ENCODE measurements at regions not wholly inside any gene's neighbourhood (a gene's known extent, or its start where the extent isn't known, plus 50 kb on each side); places are given as distances from the start of the nearest gene placed in this dataset.

- H3K27me3 Mint-ChIP-seq, result no peaks in the 10 kb centered on the region
- TF ChIP-seq CTCF (IDR thresholded peaks at IDR 0.05; ENCODE audit: unreplicated experiment), result no peak
Measured at GRCh38 chr9:118223111-118223510, 518.9 kb downstream of the TLR4 start.

GRCh38 chr9:118230329-118230728 is 526.1 kb downstream of the TLR4 start:
- no peak for DNase-seq (ENCODE audit: low spot score, unreplicated experiment)
- H3K9me3 Mint-ChIP-seq (ENCODE audit: low read depth), result no peaks in the 10 kb centered on the region
- no peak overlapping the region for H3K27ac Mint-ChIP-seq
- H3K27me3 Mint-ChIP-seq, result no peaks in the 10 kb centered on the region
- TF ChIP-seq CTCF (IDR thresholded peaks at IDR 0.05; ENCODE audit: unreplicated experiment), result no peak
- no peak overlapping the region for H3K4me3 Mint-ChIP-seq (ENCODE audit: low read depth)
- no peaks in the 10 kb centered on the region for H3K4me1 Mint-ChIP-seq (ENCODE audit: low read depth)
- H3K36me3 Mint-ChIP-seq (ENCODE audit: insufficient read depth), result no peaks in the 10 kb centered on the region

More at GRCh38 chr9:118223111-118223510, 518.9 kb downstream of the TLR4 start:
- no peak for DNase-seq (ENCODE audit: low spot score, unreplicated experiment)
- Mint-ChIP-seq H3K36me3 (ENCODE audit: insufficient read depth) (no peaks in the 10 kb centered on the region), H3K4me1 (ENCODE audit: low read depth) (no peaks in the 10 kb centered on the region), H3K4me3 (ENCODE audit: low read depth) (no peak overlapping the region), H3K27ac (no peak overlapping the region), H3K9me3 (ENCODE audit: low read depth) (no peaks in the 10 kb centered on the region)

- no peak for TF ChIP-seq CTCF (IDR thresholded peaks at IDR 0.05; ENCODE audit: unreplicated experiment)
- no peak for DNase-seq (ENCODE audit: low spot score, unreplicated experiment)
- Mint-ChIP-seq H3K9me3 (ENCODE audit: low read depth) (peaks cover 10% of the 10 kb centered on the region), H3K4me3 (ENCODE audit: low read depth) (no peak overlapping the region), H3K27ac (no peak overlapping the region), H3K4me1 (ENCODE audit: low read depth) (no peaks in the 10 kb centered on the region), H3K27me3 (no peaks in the 10 kb centered on the region), H3K36me3 (ENCODE audit: insufficient read depth) (no peaks in the 10 kb centered on the region)
Measured at GRCh38 chr9:118236625-118237024, 532.4 kb downstream of the TLR4 start.

GRCh38 chr9:118238139-118238538 is 533.9 kb downstream of the TLR4 start:
- no peak for DNase-seq (ENCODE audit: low spot score, unreplicated experiment)
- Mint-ChIP-seq H3K36me3 (ENCODE audit: insufficient read depth) (no peaks in the 10 kb centered on the region), H3K9me3 (ENCODE audit: low read depth) (peaks cover 14% of the 10 kb centered on the region), H3K27ac (no peak overlapping the region), H3K4me3 (ENCODE audit: low read depth) (no peak overlapping the region), H3K27me3 (no peaks in the 10 kb centered on the region), H3K4me1 (ENCODE audit: low read depth) (no peaks in the 10 kb centered on the region)
- TF ChIP-seq CTCF (IDR thresholded peaks at IDR 0.05; ENCODE audit: unreplicated experiment), result no peak

- Mint-ChIP-seq H3K27ac (no peak overlapping the region), H3K9me3 (ENCODE audit: low read depth) (peaks cover 15% of the 10 kb centered on the region), H3K27me3 (no peaks in the 10 kb centered on the region), H3K4me1 (ENCODE audit: low read depth) (no peaks in the 10 kb centered on the region), H3K4me3 (ENCODE audit: low read depth) (no peak overlapping the region), H3K36me3 (ENCODE audit: insufficient read depth) (no peaks in the 10 kb centered on the region)
- TF ChIP-seq CTCF (IDR thresholded peaks at IDR 0.05; ENCODE audit: unreplicated experiment), result no peak
- no peak for DNase-seq (ENCODE audit: low spot score, unreplicated experiment)
Measured at GRCh38 chr9:118252027-118252426, 547.8 kb downstream of the TLR4 start.

Data from progenitor cell of endocrine pancreas (in vitro differentiated cells).